ENCODE measurements at regions not wholly inside any gene's neighbourhood (a gene's known extent, or its start where the extent isn't known, plus 50 kb on each side); places are given as distances from the start of the nearest gene placed in this dataset.

DNA sequence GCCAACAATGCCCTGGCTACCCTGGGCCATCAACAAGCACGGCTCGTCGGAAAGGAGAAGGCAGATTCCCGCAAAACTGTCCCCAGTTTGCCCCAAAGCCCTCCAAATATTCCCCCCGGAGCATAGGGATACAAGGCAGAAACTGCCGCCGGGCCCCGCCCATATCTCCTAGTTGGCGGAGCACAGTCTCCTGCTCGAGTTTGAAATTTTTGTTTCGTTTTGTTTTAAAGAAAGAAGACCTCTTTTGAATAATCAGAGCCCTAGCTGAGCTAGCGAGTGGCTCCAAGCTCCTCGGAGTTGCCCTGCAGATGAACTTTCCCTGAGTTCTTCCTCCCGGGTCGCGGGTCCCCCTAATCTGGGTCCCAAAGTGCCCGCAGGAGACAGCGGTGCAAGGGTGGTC is 138.1 kb upstream of the ZIC3 start:
- no peaks in the 10 kb centered on the region for H3K4me1 Mint-ChIP-seq (ENCODE audit: unreplicated experiment)
- DNase-seq (ENCODE audit: extremely low spot score, unreplicated experiment) = no peak
- no peak overlapping the region for H3K27ac Mint-ChIP-seq
- peaks cover 82% of the 10 kb centered on the region for H3K27me3 Mint-ChIP-seq
- peaks cover 8% of the 10 kb centered on the region for H3K9me3 Mint-ChIP-seq
- peak overlapping the region; percentile 80 for H3K4me3 Mint-ChIP-seq
- no peaks in the 10 kb centered on the region for H3K36me3 Mint-ChIP-seq
- TF ChIP-seq, protein P1, sequence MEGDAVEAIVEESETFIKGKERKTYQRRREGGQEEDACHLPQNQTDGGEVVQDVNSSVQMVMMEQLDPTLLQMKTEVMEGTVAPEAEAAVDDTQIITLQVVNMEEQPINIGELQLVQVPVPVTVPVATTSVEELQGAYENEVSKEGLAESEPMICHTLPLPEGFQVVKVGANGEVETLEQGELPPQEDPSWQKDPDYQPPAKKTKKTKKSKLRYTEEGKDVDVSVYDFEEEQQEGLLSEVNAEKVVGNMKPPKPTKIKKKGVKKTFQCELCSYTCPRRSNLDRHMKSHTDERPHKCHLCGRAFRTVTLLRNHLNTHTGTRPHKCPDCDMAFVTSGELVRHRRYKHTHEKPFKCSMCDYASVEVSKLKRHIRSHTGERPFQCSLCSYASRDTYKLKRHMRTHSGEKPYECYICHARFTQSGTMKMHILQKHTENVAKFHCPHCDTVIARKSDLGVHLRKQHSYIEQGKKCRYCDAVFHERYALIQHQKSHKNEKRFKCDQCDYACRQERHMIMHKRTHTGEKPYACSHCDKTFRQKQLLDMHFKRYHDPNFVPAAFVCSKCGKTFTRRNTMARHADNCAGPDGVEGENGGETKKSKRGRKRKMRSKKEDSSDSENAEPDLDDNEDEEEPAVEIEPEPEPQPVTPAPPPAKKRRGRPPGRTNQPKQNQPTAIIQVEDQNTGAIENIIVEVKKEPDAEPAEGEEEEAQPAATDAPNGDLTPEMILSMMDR (conservative IDR thresholded peaks at IDR 0.05) = no peak

DNA sequence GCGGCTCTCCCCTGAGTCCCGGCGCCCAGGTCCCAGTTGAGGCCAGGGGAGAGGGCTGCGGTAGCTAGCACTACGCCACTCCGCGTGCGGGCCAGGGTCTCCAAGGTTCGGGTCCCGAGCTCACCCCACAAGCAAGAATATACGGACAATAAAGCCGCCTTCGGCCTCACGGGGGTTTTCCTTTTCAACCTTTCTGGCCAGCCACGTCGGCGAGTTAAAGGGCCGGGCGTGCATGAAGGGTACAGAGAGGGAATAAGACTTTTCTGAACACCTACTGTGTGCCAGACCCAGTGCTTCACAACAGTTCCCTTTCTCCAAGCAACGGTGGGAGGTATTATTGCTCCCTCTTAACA is 138.5 kb upstream of the ZIC3 start:
- no peak for DNase-seq (ENCODE audit: extremely low spot score, unreplicated experiment)
- TF ChIP-seq, protein P1 (conservative IDR thresholded peaks at IDR 0.05) = no peak
- no peaks in the 10 kb centered on the region for H3K36me3 Mint-ChIP-seq
- peak overlapping the region; percentile 80 for H3K4me3 Mint-ChIP-seq
- no peak overlapping the region for H3K27ac Mint-ChIP-seq
- H3K4me1 Mint-ChIP-seq (ENCODE audit: unreplicated experiment) = no peaks in the 10 kb centered on the region
- peaks cover 81% of the 10 kb centered on the region for H3K27me3 Mint-ChIP-seq
- peaks cover 4% of the 10 kb centered on the region for H3K9me3 Mint-ChIP-seq

DNA sequence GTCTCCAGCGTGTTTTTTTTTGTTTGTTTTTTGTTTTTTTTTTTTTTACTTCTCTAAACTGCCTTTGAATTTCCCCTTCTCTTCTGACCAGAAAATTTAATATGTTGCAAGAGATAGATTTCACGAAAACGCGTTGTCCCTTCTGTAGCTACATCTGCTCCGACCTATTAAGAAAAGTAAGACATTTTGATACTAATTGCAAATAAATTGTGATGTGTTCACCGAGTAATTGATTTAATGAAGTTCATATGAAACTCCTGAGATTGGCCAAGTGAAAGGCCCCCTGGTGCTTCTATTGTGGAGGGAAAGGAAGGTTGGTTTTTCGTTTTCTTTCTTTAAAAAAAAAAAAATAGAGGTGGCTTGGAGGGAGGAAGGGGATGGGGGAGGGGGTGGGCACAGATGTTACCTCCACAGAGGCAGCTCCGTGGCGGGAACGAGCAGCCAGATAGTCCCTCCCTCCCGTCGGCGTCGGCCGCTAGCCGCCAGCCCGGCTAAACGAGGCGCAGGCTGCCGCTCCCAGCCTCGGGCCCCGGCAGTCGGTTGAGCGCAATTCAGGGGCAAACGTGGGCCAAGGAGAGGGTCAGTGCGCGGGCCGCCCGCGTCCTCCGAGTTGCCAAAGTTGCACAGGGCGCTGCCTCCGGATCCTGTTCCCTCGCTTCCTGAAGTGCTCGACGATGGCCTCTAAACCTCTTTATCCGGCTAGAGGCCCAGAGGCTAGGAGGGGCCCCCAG is 139.1 kb upstream of the ZIC3 start:
- TF ChIP-seq, protein P1 (conservative IDR thresholded peaks at IDR 0.05) = no peak
- peaks cover 82% of the 10 kb centered on the region for H3K27me3 Mint-ChIP-seq
- peaks cover 4% of the 10 kb centered on the region for H3K9me3 Mint-ChIP-seq
- H3K36me3 Mint-ChIP-seq = no peaks in the 10 kb centered on the region
- no peaks in the 10 kb centered on the region for H3K4me1 Mint-ChIP-seq (ENCODE audit: unreplicated experiment)
- DNase-seq (ENCODE audit: extremely low spot score, unreplicated experiment) = no peak
- no peak overlapping the region for H3K27ac Mint-ChIP-seq
- peak overlapping the region; percentile 80 for H3K4me3 Mint-ChIP-seq

DNA sequence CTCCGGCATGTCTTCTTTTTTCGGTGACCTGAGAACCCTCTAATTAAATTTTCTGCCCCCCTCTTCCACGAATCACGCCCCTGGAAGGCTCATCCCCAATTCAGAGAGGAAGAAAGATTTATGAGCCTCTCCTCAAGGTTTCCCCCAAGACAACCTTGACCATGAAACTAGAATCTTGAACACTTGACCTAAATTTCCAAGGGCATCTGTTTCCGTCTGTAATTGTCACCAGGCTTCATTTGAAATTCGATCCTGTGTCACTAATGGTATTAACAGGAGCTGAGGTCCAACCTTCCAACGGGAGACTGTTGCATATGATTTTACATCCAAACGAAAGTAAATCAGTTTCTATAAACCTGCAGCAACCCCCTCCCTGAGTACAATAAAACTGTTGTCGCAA is 139.9 kb upstream of the ZIC3 start:
- DNase-seq (ENCODE audit: extremely low spot score, unreplicated experiment) = no peak

GRCh38 chrX:137425273-137425902 is 140.5 kb upstream of the ZIC3 start:
- H3K27me3 Mint-ChIP-seq = peaks cover 80% of the 10 kb centered on the region
- no peak for DNase-seq (ENCODE audit: extremely low spot score, unreplicated experiment)
- H3K27ac Mint-ChIP-seq = no peak overlapping the region
- peak overlapping the region; percentile 45 for H3K4me3 Mint-ChIP-seq
- H3K9me3 Mint-ChIP-seq = peaks cover 4% of the 10 kb centered on the region
- no peaks in the 10 kb centered on the region for H3K36me3 Mint-ChIP-seq
- TF ChIP-seq, protein P1 (conservative IDR thresholded peaks at IDR 0.05) = peak; percentile 15
- no peaks in the 10 kb centered on the region for H3K4me1 Mint-ChIP-seq (ENCODE audit: unreplicated experiment)

More for the DNA sequence above, 139.9 kb upstream of the ZIC3 start:
- Mint-ChIP-seq H3K4me1 (ENCODE audit: unreplicated experiment) (no peaks in the 10 kb centered on the region), H3K9me3 (peaks cover 4% of the 10 kb centered on the region), H3K27ac (no peak overlapping the region), H3K36me3 (no peaks in the 10 kb centered on the region), H3K4me3 (peak overlapping the region; percentile 45), H3K27me3 (peaks cover 82% of the 10 kb centered on the region)
- TF ChIP-seq, protein P1 (conservative IDR thresholded peaks at IDR 0.05) = no peak

Measured in type B pancreatic cell (in vitro differentiated cells).